Karpas-422 (cell line): ENCODE measurements at regions not wholly inside any gene's neighbourhood (a gene's known extent, or its start where the extent isn't known, plus 50 kb on each side); places are given as distances from the start of the nearest gene placed in this dataset.

Experiments used
- DNase-seq: peaks from one replicate; pipeline ENCODE4 v3.0.0-alpha.2; 2015
- H2AFZ ChIP-seq: fragments of 200-600 bp; sonication (generic); 2 replicates; pipeline ENCODE4 v1.6.1; 2014; ENCODE audit warnings: antibody characterized with exemption, low read length, mixed read lengths
- H3K27ac ChIP-seq: fragments of 200-600 bp; sonication (generic); 2 replicates; pipeline ENCODE4 v1.5.1; 2014; ENCODE audit warnings: mild to moderate bottlenecking, low read length, moderate library complexity
- H3K27me3 ChIP-seq: fragments of 200-600 bp; sonication (generic); 2 replicates; pipeline ENCODE4 v1.6.1; 2014; ENCODE audit warnings: low read length, mixed read lengths
- H3K36me3 ChIP-seq: fragments of 200-600 bp; sonication (generic); 2 replicates; pipeline ENCODE4 v1.6.1; 2014; ENCODE audit warnings: low read length, mixed read lengths; ENCODE audit not compliant: insufficient read depth
- H3K4me1 ChIP-seq: fragments of 200-600 bp; sonication (generic); 2 replicates; pipeline ENCODE4 v1.6.1; 2014; ENCODE audit warnings: mild to moderate bottlenecking, low read length, mixed read lengths
- H3K4me2 ChIP-seq: fragments of 200-600 bp; sonication (generic); 2 replicates; pipeline ENCODE4 v1.6.1; 2014; ENCODE audit warnings: low read length, low read depth, mild to moderate bottlenecking; ENCODE audit not compliant: poor library complexity, severe bottlenecking
- H3K4me3 ChIP-seq: fragments of 200-600 bp; sonication (generic); 2 replicates; pipeline ENCODE4 v1.5.1; 2014; ENCODE audit warnings: mild to moderate bottlenecking, antibody characterized with exemption, low read length, mixed read lengths
- H3K79me2 ChIP-seq: fragments of 200-600 bp; sonication (generic); 2 replicates; pipeline ENCODE4 v1.6.1; 2014; ENCODE audit warnings: mild to moderate bottlenecking, low read length, mixed read lengths
- H3K9ac ChIP-seq: fragments of 200-600 bp; sonication (generic); 2 replicates; pipeline ENCODE4 v1.6.0; 2014; ENCODE audit warnings: low read length
- H3K9me2 ChIP-seq: fragments of 200-600 bp; sonication (generic), shearing (Covaris generic); replicated peaks from 2 replicates; pipeline ENCODE4 v1.6.0; 2014; ENCODE audit warnings: mild to moderate bottlenecking, low read length, moderate library complexity; ENCODE audit not compliant: insufficient read depth
- H3K9me3 ChIP-seq: fragments of 300-700, 200-600 bp; sonication (generic); 2 replicates; pipeline ENCODE4 v1.6.1; 2014; ENCODE audit warnings: low read length, mixed read lengths
- H4K20me1 ChIP-seq: fragments of 200-600 bp; sonication (generic); 2 replicates; pipeline ENCODE4 v1.6.1; 2014; ENCODE audit warnings: mild to moderate bottlenecking, antibody characterized with exemption, low read length, low read depth; ENCODE audit not compliant: insufficient read depth

DNA sequence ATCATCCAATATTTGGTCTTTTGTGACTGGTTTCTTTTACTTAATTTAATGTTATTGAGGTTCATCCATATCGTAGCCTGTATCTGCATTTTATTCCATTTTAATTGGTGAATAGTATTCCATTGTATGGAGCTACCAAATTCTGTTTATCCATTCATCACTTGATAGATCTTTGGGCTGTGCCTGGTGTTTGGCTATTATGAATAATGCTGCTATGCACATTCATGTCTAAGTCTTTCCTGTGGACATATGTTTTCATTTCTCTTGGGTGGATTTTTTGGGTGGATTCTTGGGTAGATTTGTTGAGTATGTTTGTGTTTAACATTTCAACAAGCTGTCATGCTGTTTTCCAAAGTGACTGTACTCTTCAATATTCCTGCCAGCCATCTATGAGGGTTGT is 52.5 kb upstream of the NEDD4L start:
- no peak overlapping the region for H3K9ac ChIP-seq
- no peaks in the 10 kb centered on the region for H3K79me2 ChIP-seq
- H3K4me2 ChIP-seq = no peak overlapping the region
- no peaks in the 10 kb centered on the region for H4K20me1 ChIP-seq
- DNase-seq = no peak
- H3K9me2 ChIP-seq = no peaks in the 10 kb centered on the region
- peaks cover 16% of the 10 kb centered on the region for H3K4me1 ChIP-seq
- H3K4me3 ChIP-seq = no peak overlapping the region
- H3K9me3 ChIP-seq = no peaks in the 10 kb centered on the region
- no peaks in the 10 kb centered on the region for H3K36me3 ChIP-seq
- no peak overlapping the region for H2AFZ ChIP-seq
- no peaks in the 10 kb centered on the region for H3K27me3 ChIP-seq
- H3K27ac ChIP-seq = no peak overlapping the region

- Histone ChIP-seq H3K79me2 (no peaks in the 10 kb centered on the region), H3K9ac (no peak overlapping the region), H4K20me1 (no peaks in the 10 kb centered on the region), H3K4me1 (peaks cover 12% of the 10 kb centered on the region), H3K4me2 (no peak overlapping the region), H3K36me3 (no peaks in the 10 kb centered on the region), H3K9me2 (no peaks in the 10 kb centered on the region), H3K27ac (no peak overlapping the region), H3K27me3 (no peaks in the 10 kb centered on the region), H3K9me3 (no peaks in the 10 kb centered on the region), H2AFZ (no peak overlapping the region), H3K4me3 (no peak overlapping the region)
- DNase-seq = no peak
Observed at GRCh38 chr18:57989536-57989935, 54.5 kb upstream of the NEDD4L start.

DNA sequence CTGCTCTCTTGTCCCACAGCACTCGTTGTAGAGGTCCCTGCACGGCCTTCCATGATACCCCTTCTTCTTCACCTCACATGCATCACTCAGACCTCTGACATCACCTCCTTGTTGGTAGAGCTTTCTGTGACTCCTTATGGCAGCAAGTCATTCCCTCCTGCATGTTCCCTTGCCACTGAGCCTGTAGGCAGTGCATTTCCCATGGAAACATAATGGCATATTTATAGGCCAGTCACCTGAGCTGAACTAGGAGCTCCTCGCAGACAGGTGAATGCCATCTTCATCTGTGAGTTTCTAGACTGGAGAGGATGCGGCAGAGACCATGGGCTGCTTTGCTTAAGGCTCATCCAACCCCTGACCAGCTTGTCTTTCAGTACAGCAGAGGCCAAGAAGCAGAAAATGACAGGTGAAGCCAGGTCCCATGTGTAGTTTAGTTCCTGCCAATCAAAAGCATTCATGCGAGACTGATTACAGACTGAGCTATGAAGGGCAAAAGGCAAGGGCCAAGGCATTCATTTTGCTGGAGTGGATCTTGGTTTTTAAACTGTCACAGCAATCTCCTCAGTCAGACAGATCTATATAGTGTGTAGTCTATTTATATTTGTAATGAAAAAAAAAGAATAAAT is 59.4 kb upstream of the NEDD4L start:
- Histone ChIP-seq H2AFZ (no peak overlapping the region), H3K4me3 (no peak overlapping the region), H3K36me3 (no peaks in the 10 kb centered on the region), H3K4me2 (peak overlapping the region; percentile 40), H3K9me2 (no peaks in the 10 kb centered on the region), H3K79me2 (no peaks in the 10 kb centered on the region), H3K9me3 (no peaks in the 10 kb centered on the region), H4K20me1 (no peaks in the 10 kb centered on the region), H3K4me1 (peaks cover 47% of the 10 kb centered on the region), H3K27ac (no peak overlapping the region), H3K27me3 (no peaks in the 10 kb centered on the region), H3K9ac (no peak overlapping the region)
- DNase-seq = peak; percentile 62

DNA sequence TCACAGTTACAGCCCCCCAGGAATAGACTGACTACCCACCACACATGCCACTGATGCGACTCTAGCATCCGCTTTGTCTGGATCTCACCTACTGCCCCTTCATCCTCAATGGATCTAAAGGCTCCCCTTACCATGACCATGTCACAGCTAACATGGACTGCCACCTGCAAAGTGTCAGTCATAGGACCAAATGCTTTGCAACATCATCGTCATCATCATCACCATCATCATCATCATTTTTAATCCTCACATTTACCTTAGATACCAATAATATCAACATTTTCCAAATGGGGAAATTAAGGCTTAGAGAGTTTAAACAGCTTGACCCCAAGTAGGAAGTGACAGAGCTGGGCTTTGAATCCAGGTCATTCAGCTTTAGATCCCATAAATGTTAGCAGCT is 60.1 kb upstream of the NEDD4L start:
- H3K4me3 ChIP-seq = no peak overlapping the region
- no peaks in the 10 kb centered on the region for H3K9me3 ChIP-seq
- H3K9me2 ChIP-seq = no peaks in the 10 kb centered on the region
- H3K4me1 ChIP-seq = peaks cover 47% of the 10 kb centered on the region
- H3K27me3 ChIP-seq = no peaks in the 10 kb centered on the region
- H3K9ac ChIP-seq = no peak overlapping the region
- H3K36me3 ChIP-seq = no peaks in the 10 kb centered on the region
- no peaks in the 10 kb centered on the region for H4K20me1 ChIP-seq
- no peak overlapping the region for H3K4me2 ChIP-seq
- no peak overlapping the region for H2AFZ ChIP-seq
- no peaks in the 10 kb centered on the region for H3K79me2 ChIP-seq
- DNase-seq = no peak
- no peak overlapping the region for H3K27ac ChIP-seq

DNA sequence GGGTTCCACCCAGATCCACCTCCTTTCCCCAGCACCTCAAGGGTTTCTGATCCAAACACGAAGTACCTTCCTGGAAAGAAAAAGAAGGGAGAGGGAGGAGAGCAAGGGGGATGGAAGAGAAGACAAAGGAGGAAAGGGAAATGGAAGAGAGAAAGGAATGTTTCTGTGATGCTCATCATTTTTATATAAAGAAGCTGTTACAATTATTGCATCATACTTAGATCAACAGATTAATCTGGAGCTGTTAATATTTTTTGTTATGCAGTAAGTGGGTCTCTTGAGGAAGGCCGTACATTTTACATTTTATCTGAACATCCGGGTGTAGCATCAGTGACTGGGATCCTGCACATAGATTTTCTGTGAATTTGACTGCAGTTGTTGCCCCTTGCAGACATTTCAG is 60.6 kb upstream of the NEDD4L start:
- H3K9me3 ChIP-seq = no peaks in the 10 kb centered on the region
- DNase-seq = no peak
- H3K9ac ChIP-seq = no peak overlapping the region

DNA sequence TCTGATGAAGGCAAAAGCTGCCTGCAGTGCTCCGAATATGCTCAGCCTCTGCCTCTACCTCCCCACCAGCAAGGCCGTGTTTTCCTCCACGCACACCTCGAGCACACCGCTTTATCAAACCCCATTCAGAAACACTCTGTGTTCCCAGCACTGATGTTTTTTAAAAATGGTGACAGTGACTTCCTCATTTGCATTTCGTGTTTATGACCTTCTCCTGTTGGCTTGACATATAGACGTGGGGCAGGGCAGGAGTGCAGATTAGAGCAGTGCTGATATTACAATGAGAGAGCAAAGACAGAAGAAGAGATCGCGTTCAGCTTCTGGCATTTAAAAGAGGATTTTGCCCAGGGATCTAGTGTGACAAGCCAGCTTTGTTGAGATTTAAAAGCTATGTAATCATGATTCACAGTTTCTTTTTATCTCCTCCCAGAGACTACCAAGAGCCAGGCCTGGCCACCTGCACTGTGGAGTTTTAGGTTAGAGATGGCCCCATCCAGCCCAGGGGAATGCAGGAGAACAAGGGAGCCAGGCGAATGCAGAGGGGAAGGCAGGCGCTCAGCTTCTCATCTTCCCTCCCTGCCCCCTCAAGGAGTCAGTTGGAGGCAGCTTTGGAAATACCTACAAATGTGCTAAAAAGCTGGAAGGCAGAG is 61.5 kb upstream of the NEDD4L start:
- H3K4me2 ChIP-seq = no peak overlapping the region
- H3K4me3 ChIP-seq = no peak overlapping the region
- no peaks in the 10 kb centered on the region for H3K9me3 ChIP-seq
- no peaks in the 10 kb centered on the region for H4K20me1 ChIP-seq
- H3K9ac ChIP-seq = no peak overlapping the region
- no peak overlapping the region for H3K27ac ChIP-seq
- H3K36me3 ChIP-seq = no peaks in the 10 kb centered on the region
- no peak for DNase-seq
- peaks cover 44% of the 10 kb centered on the region for H3K4me1 ChIP-seq
- H3K27me3 ChIP-seq = no peaks in the 10 kb centered on the region
- no peaks in the 10 kb centered on the region for H3K79me2 ChIP-seq
- H3K9me2 ChIP-seq = no peaks in the 10 kb centered on the region
- peak overlapping the region; percentile 3; the same call in 1 of the 2 replicates for H2AFZ ChIP-seq

More for the DNA sequence above, 60.6 kb upstream of the NEDD4L start:
- H3K9me2 ChIP-seq = no peaks in the 10 kb centered on the region
- H3K4me1 ChIP-seq = peaks cover 44% of the 10 kb centered on the region
- no peak overlapping the region for H3K4me2 ChIP-seq
- H4K20me1 ChIP-seq = no peaks in the 10 kb centered on the region
- H3K79me2 ChIP-seq = no peaks in the 10 kb centered on the region
- no peak overlapping the region for H2AFZ ChIP-seq
- no peak overlapping the region for H3K27ac ChIP-seq
- no peaks in the 10 kb centered on the region for H3K27me3 ChIP-seq
- H3K4me3 ChIP-seq = no peak overlapping the region
- H3K36me3 ChIP-seq = no peaks in the 10 kb centered on the region

- Histone ChIP-seq H2AFZ (no peak overlapping the region), H3K36me3 (no peaks in the 10 kb centered on the region), H3K4me1 (peaks cover 47% of the 10 kb centered on the region), H3K9me3 (no peaks in the 10 kb centered on the region), H3K27me3 (no peaks in the 10 kb centered on the region), H3K79me2 (no peaks in the 10 kb centered on the region), H3K27ac (no peak overlapping the region), H3K4me3 (no peak overlapping the region), H3K9ac (no peak overlapping the region), H4K20me1 (no peaks in the 10 kb centered on the region), H3K9me2 (no peaks in the 10 kb centered on the region), H3K4me2 (no peak overlapping the region)
- no peak for DNase-seq
Observed at GRCh38 chr18:57981308-57982028, 62.6 kb upstream of the NEDD4L start.

GRCh38 chr18:57980573-57981307 is 63.3 kb upstream of the NEDD4L start:
- 0 out of 2 replicates have a peak overlapping the region, but pooled peaks have one; percentile 28 for H2AFZ ChIP-seq
- no peak overlapping the region for H3K4me2 ChIP-seq

More at GRCh38 chr18:57980573-57981307, 63.3 kb upstream of the NEDD4L start:
- Histone ChIP-seq H3K9me3 (no peaks in the 10 kb centered on the region), H3K36me3 (no peaks in the 10 kb centered on the region), H3K4me1 (peaks cover 54% of the 10 kb centered on the region), H3K9ac (no peak overlapping the region), H3K9me2 (no peaks in the 10 kb centered on the region), H3K27ac (no peak overlapping the region), H3K27me3 (no peaks in the 10 kb centered on the region), H3K4me3 (no peak overlapping the region), H3K79me2 (no peaks in the 10 kb centered on the region), H4K20me1 (no peaks in the 10 kb centered on the region)
- no peak for DNase-seq
